ENCODE measurements at regions not wholly inside any gene's neighbourhood (a gene's known extent, or its start where the extent isn't known, plus 50 kb on each side); places are given as distances from the start of the nearest gene placed in this dataset.

GRCh38 chr2:157106950-157107349 lies 150.6 kb upstream of the GALNT5 start:
- TF ChIP-seq, protein P1, sequence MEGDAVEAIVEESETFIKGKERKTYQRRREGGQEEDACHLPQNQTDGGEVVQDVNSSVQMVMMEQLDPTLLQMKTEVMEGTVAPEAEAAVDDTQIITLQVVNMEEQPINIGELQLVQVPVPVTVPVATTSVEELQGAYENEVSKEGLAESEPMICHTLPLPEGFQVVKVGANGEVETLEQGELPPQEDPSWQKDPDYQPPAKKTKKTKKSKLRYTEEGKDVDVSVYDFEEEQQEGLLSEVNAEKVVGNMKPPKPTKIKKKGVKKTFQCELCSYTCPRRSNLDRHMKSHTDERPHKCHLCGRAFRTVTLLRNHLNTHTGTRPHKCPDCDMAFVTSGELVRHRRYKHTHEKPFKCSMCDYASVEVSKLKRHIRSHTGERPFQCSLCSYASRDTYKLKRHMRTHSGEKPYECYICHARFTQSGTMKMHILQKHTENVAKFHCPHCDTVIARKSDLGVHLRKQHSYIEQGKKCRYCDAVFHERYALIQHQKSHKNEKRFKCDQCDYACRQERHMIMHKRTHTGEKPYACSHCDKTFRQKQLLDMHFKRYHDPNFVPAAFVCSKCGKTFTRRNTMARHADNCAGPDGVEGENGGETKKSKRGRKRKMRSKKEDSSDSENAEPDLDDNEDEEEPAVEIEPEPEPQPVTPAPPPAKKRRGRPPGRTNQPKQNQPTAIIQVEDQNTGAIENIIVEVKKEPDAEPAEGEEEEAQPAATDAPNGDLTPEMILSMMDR (conservative IDR thresholded peaks at IDR 0.05; ENCODE audit: low read depth, low read length), result no peak
- TF ChIP-seq, protein P2, sequence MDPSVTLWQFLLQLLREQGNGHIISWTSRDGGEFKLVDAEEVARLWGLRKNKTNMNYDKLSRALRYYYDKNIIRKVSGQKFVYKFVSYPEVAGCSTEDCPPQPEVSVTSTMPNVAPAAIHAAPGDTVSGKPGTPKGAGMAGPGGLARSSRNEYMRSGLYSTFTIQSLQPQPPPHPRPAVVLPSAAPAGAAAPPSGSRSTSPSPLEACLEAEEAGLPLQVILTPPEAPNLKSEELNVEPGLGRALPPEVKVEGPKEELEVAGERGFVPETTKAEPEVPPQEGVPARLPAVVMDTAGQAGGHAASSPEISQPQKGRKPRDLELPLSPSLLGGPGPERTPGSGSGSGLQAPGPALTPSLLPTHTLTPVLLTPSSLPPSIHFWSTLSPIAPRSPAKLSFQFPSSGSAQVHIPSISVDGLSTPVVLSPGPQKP (IDR thresholded peaks at IDR 0.05; ENCODE audit: borderline replicate concordance, low read depth, low read length), result no peak
- no peak for TF ChIP-seq SMC3 (IDR thresholded peaks at IDR 0.05; ENCODE audit: low read depth, low read length)

Data from IMR-90 (cell line).